Dermis microvascular lymphatic vessel endothelial cell (primary cell): ENCODE measurements at regions not wholly inside any gene's neighbourhood (a gene's known extent, or its start where the extent isn't known, plus 50 kb on each side); places are given as distances from the start of the nearest gene placed in this dataset.

Experiments used
- DNase-seq, 2 donors: peaks; one replicate each; pipeline versions ENCODE4 v3.0.0 to v3.0.0-alpha.2; 2010; ENCODE audit warnings: low read depth in 2 of 2

GRCh38 chr4:3818371-3818770, 52.2 kb downstream of the ADRA2C start:
- DNase-seq = no peak

DNA sequence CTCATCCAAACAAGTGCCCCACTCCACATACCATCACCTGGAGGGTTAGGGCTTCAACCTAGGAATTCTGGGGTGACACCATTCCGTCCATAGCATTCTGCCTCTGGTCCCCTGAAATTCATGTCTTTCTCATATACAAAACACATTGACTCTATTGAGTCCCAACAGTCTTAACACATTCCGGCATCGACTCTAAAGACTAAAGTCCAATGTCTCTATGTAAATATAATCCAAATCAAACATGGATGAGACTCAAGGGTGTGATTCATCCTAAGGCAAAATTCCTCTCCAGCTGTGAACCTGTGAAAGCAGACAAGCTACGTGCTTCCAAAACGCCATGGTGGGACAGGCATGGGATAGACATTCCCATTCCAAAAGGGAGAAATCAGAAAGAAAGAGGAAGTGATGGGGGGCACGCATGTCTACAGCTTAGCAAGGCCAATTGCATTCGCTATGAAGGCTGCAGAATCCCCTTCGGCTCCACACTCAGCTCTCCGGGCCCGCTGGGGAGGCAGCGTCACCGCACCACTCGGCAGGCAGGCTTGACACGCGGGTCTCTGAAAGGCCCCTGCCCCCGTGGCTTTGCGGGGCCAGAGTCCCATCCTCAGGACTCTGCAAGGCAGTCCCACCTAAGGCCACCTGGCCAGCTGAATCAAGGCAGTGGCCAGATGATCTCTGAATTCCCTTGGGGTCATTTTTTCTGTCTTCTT, 53.2 kb downstream of the ADRA2C start:
- DNase-seq = no peak

DNA sequence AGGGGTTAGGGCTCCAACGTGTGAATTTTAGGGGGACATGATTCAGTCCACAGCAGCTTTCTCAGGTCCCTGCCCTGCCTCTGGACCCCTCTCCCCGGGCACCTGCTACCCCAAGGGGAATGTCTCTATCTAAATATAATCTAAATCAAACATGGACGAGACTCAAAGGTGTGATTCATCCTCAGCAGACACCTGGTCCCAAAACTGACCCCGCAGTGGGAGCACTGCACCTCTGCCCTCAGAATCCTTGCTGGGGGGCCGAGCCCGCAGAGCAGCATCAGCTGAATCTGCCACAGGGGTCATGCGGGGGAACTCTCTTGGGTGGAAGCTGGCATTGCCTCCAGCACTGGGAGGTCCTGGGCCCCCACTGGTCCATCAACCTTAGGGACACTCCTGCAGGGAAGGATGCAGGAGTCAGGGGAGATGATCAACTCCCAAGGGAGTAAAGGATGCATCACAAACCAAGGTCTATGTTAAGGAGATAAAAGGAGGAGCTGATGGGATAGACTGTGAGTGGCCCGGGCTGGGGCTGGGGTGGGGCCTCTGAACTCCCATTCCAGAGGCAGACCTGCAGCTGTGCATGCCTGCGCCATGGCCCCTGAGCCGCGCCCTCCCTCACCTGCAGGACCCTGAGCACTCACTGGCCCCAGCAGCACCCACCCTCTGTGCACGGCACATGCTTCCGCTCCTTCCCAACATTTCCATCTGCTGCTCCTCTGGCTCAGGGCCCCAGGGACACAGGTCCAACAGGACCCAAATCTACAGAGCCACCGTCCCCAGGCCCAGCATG, 54.0 kb downstream of the ADRA2C start:
- DNase-seq = no peak

- no peak for DNase-seq
These were observed 54.8 kb downstream of the ADRA2C start for GRCh38 chr4:3820806-3821579.

GRCh38 chr4:3821580-3822229, 55.5 kb downstream of the ADRA2C start:
- no peak for DNase-seq

DNA sequence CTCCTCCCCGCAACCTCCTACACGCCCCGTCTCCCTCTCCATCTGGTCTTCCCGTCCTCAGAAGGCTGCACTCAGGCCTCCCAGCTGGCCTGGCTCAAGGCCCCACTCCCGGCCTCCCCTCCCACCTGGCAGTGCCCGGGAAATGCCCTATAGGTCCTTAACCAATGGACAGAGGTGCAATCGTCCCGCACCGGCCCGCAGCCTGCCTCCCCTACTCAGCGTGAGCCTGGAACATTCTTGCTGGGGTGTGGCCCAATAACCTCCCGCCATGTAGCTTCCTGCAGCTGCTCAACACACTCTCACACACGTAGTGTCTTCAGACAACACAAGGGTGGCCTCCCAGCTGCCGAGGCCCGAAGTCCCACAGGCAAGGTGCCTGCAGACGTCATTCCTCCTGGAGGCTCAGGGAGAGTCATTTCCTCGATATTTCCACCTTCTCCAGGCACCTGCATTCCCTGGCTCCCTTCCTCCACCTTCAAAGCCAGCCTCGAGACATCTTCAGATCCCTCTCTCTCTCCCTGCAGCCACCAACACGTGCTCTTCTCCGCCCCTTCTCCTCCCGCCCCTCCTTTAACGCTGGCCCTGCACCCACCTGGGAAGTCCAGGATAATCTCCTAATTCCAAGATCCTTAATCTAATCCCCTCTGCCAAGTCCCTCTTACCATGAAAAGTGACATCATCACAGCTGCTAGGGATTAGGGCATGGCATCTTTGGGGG, 56.2 kb downstream of the ADRA2C start:
- DNase-seq = no peak

DNA sequence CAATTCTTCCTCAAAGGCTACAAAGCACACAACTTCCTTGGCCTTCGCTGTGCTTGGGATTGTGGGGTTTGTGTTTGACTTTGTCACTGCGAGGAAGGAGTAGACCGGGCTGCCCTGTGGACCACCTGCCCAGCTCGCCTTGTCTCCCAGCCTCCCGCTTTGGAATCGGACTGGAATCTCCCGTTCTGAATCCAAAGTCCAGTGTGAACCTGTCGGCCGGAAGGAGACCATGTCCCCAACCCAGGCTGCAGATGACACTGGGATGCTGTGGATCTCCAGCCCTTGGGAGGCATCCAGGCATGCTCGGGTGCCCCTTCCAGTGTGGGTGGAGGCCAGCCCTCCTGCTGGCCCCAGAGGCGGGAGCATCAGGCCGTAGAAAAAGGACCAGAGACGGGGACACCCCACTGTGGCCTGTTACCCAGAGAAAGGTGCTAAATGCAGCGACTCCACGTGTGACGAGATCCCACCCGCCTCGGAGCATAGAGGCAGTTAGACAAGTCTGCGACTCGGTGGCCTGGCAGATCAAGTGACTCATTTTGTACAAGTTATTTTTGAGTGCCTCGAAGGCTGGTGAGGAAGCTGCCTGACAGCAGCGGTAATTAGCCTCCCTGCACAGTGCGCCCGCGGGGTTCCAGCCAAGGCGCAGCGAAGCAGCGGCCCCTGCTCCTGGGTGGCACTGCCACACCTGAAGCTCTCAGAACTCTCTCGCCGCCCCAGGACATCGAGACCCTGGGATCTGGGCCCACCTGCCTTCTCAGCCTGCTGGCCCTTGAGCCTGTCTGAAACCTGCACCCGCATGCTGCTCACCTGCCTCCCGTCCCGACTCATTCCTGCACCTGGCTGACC, 57.5 kb downstream of the ADRA2C start:
- no peak for DNase-seq

DNA sequence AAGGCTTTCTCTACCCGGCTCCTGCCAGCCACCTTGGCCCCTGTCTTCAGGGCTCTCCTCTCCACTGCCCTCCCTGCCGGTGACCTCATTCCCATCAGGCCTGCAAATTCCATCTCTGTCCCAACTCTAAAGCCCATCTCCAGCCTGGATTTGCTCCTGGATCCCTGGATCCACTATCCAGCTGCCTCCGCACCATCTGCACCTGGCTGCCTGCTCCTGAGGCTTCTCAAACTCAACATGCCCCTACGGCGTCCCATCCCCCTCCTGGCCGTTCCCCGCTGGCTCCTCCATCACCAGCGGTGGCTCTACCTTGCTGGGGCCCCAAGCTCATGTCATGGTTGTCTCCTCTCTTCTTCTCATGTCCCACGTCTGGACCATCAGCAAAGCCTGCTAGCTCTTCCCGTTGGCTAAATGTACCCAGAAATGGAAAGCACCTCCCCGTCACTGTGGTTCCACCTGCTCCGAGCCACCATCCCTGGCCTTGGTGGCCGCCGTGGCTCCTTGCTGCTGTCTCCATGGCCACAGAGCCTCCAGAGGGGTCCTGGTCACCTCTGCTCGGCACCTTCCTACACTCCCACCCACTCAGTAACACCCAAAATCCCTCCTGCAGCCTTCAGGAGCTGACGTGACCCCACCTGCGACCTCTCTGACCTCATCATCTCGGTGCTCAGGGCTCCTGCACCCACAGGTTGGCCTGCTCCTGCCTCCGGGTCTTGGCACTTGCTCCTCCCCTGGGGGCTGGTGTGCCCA, 58.5 kb downstream of the ADRA2C start:
- no peak for DNase-seq

- no peak for DNase-seq
These were observed 59.3 kb downstream of the ADRA2C start for GRCh38 chr4:3825530-3825929.

- DNase-seq = no peak
These were observed 60.3 kb downstream of the ADRA2C start for GRCh38 chr4:3826247-3827172.

GRCh38 chr4:3827616-3828492, 61.7 kb downstream of the ADRA2C start:
- DNase-seq = peak in 1 of 2 donors; percentile 21

GRCh38 chr4:3828546-3828945, 62.4 kb downstream of the ADRA2C start:
- DNase-seq = no peak

GRCh38 chr4:3829211-3829955, 63.2 kb downstream of the ADRA2C start:
- DNase-seq = no peak

- DNase-seq = no peak
These were observed 64.0 kb downstream of the ADRA2C start for GRCh38 chr4:3829956-3830773.

DNA sequence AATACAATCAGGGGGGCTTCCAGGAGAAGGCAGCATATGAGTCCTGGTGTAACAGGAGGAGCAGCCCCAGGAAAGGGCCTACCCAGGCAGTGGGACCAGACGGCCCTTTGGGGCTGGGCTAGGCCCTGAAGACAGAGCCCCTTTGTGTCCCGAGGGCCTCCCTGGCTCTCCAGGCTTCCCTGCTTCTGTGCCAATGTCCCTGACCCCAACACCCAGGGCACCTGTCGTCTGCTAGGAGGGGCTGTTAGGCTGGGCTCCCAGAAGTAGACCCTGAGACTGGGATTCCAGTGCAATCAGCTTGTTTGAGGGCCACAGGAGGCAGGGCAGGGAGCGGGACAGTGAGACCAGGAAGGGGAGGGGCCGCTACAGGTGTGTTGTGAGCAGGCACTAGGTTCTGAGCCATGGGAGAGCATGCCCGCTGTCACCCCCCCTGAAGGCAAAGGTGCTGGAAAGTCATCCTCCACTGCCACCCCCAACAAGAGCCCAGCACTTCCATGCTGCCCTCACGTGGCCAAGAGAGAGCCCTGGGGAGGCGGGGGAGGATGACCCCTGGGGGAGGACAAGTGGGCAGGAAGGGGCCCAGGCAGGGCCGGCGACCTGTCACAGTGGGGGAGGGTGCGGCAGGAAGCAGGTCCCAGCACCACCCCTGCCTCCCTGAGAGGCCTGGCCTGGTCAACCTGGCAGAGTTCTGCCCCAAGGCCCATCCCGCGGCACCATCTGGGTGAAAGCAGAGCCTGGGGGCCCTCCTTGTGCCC, 64.8 kb downstream of the ADRA2C start:
- no peak for DNase-seq
